ENCODE measurements at regions not wholly inside any gene's neighbourhood (a gene's known extent, or its start where the extent isn't known, plus 50 kb on each side); places are given as distances from the start of the nearest gene placed in this dataset.

DNA sequence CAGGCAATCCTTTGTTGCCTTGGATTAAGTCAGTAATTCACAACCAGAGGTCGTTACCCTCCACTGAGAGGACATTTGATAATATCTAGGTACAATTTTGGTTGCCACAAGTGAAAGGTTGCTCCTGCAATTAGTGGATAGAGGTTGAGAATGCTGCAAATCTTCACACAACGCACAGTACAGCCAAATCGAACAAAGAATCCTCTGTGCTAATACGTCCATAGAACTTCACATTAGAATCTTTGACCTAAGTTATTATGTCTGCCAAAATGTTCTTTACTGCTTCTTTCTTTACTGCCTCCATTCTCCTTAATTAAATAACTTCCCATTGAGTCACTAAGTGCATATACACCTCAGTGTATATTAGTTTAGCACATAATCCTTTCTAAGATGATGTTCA lies 879.5 kb downstream of the TRIB2 start:
- ChIA-PET POLR2A (no interaction called here), CTCF (no interaction called here)
- no peak for TF ChIP-seq EZH2 (IDR thresholded peaks at IDR 0.05; ENCODE audit: borderline replicate concordance, low read depth, low read length, severe bottlenecking)
- no peak for TF ChIP-seq FOS (IDR thresholded peaks at IDR 0.05; ENCODE audit: borderline replicate concordance, insufficient read depth, low read length)
- no peak for TF ChIP-seq POLR2AphosphoS5 (IDR thresholded peaks at IDR 0.05; ENCODE audit: insufficient read depth, low read depth, low read length)
- TF ChIP-seq, protein P1, sequence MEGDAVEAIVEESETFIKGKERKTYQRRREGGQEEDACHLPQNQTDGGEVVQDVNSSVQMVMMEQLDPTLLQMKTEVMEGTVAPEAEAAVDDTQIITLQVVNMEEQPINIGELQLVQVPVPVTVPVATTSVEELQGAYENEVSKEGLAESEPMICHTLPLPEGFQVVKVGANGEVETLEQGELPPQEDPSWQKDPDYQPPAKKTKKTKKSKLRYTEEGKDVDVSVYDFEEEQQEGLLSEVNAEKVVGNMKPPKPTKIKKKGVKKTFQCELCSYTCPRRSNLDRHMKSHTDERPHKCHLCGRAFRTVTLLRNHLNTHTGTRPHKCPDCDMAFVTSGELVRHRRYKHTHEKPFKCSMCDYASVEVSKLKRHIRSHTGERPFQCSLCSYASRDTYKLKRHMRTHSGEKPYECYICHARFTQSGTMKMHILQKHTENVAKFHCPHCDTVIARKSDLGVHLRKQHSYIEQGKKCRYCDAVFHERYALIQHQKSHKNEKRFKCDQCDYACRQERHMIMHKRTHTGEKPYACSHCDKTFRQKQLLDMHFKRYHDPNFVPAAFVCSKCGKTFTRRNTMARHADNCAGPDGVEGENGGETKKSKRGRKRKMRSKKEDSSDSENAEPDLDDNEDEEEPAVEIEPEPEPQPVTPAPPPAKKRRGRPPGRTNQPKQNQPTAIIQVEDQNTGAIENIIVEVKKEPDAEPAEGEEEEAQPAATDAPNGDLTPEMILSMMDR (IDR thresholded peaks at IDR 0.05; ENCODE audit: extremely low read depth in 1 of 2, insufficient read depth in 1 of 2, low read depth in 1 of 2, low read length in 2 of 2), result no peak
- TF ChIP-seq POLR2A (IDR thresholded peaks at IDR 0.05; ENCODE audit: low read depth, low read length), result no peak
- TF ChIP-seq, protein P2, sequence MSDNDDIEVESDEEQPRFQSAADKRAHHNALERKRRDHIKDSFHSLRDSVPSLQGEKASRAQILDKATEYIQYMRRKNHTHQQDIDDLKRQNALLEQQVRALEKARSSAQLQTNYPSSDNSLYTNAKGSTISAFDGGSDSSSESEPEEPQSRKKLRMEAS (IDR thresholded peaks at IDR 0.05; ENCODE audit: insufficient read depth, insufficient read length), result no peak
- no peak for TF ChIP-seq GATA2 (IDR thresholded peaks at IDR 0.05; ENCODE audit: insufficient read depth, insufficient read length, low read depth, low read length)
- TF ChIP-seq MYC (IDR thresholded peaks at IDR 0.05; ENCODE audit: low read depth, low read length), result no peak
- no peak for TF ChIP-seq JUN (IDR thresholded peaks at IDR 0.05; ENCODE audit: borderline replicate concordance, insufficient read depth, insufficient read length, low read depth)
- DNase-seq (ENCODE audit: low read depth, low spot score) (no peak), FAIRE-seq (no peak)
- no peak overlapping the region for H2AFZ ChIP-seq (ENCODE audit: low read depth, low read length)
- no peaks in the 10 kb centered on the region for H3K27me3 ChIP-seq (ENCODE audit: control insufficient read depth in 2 of 2, insufficient read depth in 2 of 2, low read length in 2 of 2)
- H3K36me3 ChIP-seq (ENCODE audit: control insufficient read depth in 2 of 2, extremely low read depth in 1 of 2, insufficient read depth in 2 of 2, low read length in 2 of 2), result no peaks in the 10 kb centered on the region
- no peaks in the 10 kb centered on the region for H4K20me1 ChIP-seq (replicated peaks; ENCODE audit: control insufficient read depth, extremely low read depth, insufficient read depth, low read length)
- peaks cover 3% of the 10 kb centered on the region for H3K9me3 ChIP-seq (replicated peaks; ENCODE audit: control insufficient read depth, insufficient read depth, low read length)
- no peak overlapping the region for H3K9ac ChIP-seq (replicated peaks; ENCODE audit: extremely low read depth, insufficient read depth, low read length)
- H3K4me3 ChIP-seq (replicated peaks in 1 of 3; ENCODE audit: insufficient read depth in 1 of 3, low read depth in 1 of 3, low read length in 3 of 3), result no peak overlapping the region
- BruUV-seq (replicated peaks), result no TSS peak
- no peaks in the 10 kb centered on the region for H3K79me2 ChIP-seq (ENCODE audit: control insufficient read depth, insufficient read depth, low read length)
- no peak overlapping the region for H3K4me2 ChIP-seq (ENCODE audit: insufficient read depth, low read length)
- H3K27ac ChIP-seq (ENCODE audit: insufficient read depth, low read depth, low read length), result no peak overlapping the region
- intact Hi-C loops (cut with micrococcal nuclease) (no loop called here), dilution Hi-C loops (cut with MboI; ENCODE audit: extremely low pct_ligation_motif_present, low sequenced_read_pairs) (no loop called here)
- no peaks in the 10 kb centered on the region for H3K9me1 ChIP-seq (replicated peaks; ENCODE audit: control insufficient read depth, extremely low read depth, insufficient read depth, low read length)
- no peaks in the 10 kb centered on the region for H3K4me1 ChIP-seq (ENCODE audit: control insufficient read depth, extremely low read depth, insufficient read depth, low read length)

All from endothelial cell of umbilical vein (primary cell).